HepG2 (cell line): ENCODE measurements at regions not wholly inside any gene's neighbourhood (a gene's known extent, or its start where the extent isn't known, plus 50 kb on each side); places are given as distances from the start of the nearest gene placed in this dataset.

Source experiments
- MAFK ChIP-seq, 2 experiments: IDR thresholded peaks in 1 of 2; conservative IDR thresholded peaks in 1 of 2; 2 replicates each; pipeline ENCODE4 v1.6.1; 2011; ENCODE audit warnings: improper control_type of control experiment in 2 of 2, low read length in 2 of 2
- PAWR ChIP-seq: sonication (generic); formaldehyde crosslinking; IDR thresholded peaks from 2 replicates; pipeline ENCODE4 v1.4.0; 2020; ENCODE audit warnings: missing genetic modification reagents, mild to moderate bottlenecking, borderline replicate concordance
- ZBTB33 ChIP-seq: sonication (generic); formaldehyde crosslinking; IDR thresholded peaks from 2 replicates; pipeline ENCODE4 v1.4.0; 2020; ENCODE audit warnings: missing genetic modification reagents
- ZNF274 ChIP-seq: sonication (generic); formaldehyde crosslinking; IDR thresholded peaks from 2 replicates; pipeline ENCODE4 v1.5.1; 2020; ENCODE audit warnings: mild to moderate bottlenecking, missing genetic modification reagents
- TF ChIP-seq, protein P1 (sequence below): sonication (generic); formaldehyde crosslinking; IDR thresholded peaks from 2 replicates; pipeline ENCODE4 v1.4.0; 2020; ENCODE audit warnings: mild to moderate bottlenecking, missing genetic modification reagents

GRCh38 chr11:111081021-111081511 is 164.5 kb upstream of the POU2AF2 start:
- TF ChIP-seq ZNF274 (CRISPR knock-in tag) (no peak), ZBTB33 (no peak), PAWR (no peak), MAFK (conservative IDR thresholded peaks at IDR 0.05 in 1 of 2, IDR thresholded peaks at IDR 0.05 in 1 of 2; ENCODE audit: low read length in 2 of 2) (no peak)
- TF ChIP-seq, protein P1, sequence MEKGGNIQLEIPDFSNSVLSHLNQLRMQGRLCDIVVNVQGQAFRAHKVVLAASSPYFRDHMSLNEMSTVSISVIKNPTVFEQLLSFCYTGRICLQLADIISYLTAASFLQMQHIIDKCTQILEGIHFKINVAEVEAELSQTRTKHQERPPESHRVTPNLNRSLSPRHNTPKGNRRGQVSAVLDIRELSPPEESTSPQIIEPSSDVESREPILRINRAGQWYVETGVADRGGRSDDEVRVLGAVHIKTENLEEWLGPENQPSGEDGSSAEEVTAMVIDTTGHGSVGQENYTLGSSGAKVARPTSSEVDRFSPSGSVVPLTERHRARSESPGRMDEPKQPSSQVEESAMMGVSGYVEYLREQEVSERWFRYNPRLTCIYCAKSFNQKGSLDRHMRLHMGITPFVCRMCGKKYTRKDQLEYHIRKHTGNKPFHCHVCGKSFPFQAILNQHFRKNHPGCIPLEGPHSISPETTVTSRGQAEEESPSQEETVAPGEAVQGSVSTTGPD (CRISPR knock-in tag), result no peak
